Mononuclear cell (primary cell): ENCODE measurements at regions not wholly inside any gene's neighbourhood (a gene's known extent, or its start where the extent isn't known, plus 50 kb on each side); places are given as distances from the start of the nearest gene placed in this dataset.

Experiments
- H3K27me3 ChIP-seq: 2 replicates; pipeline ENCODE4 v1.6.0; 2011; ENCODE audit warnings: low read length, control low read depth; ENCODE audit not compliant: insufficient read depth
- H3K4me1 ChIP-seq: 2 replicates; pipeline ENCODE4 v1.5.1; 2011; ENCODE audit warnings: mild to moderate bottlenecking, low read length, control low read depth; ENCODE audit not compliant: insufficient read depth
- H3K4me3 ChIP-seq: 2 replicates; pipeline ENCODE4 v1.5.1; 2011; ENCODE audit warnings: mild to moderate bottlenecking, low read length, moderate library complexity
- H3K9me3 ChIP-seq: 2 replicates; pipeline ENCODE4 v1.5.1; 2011; ENCODE audit warnings: low read depth, mild to moderate bottlenecking, control low read depth, low read length

GRCh38 chr1:208903251-208903905 lies 659.2 kb upstream of the PLXNA2 start:
- Histone ChIP-seq H3K27me3 (no peaks in the 10 kb centered on the region), H3K4me1 (no peaks in the 10 kb centered on the region)

GRCh38 chr1:208907790-208908189 lies 663.6 kb upstream of the PLXNA2 start:
- H3K4me3 ChIP-seq, result no peak overlapping the region
- H3K9me3 ChIP-seq, result no peaks in the 10 kb centered on the region
- no peaks in the 10 kb centered on the region for H3K27me3 ChIP-seq
- no peaks in the 10 kb centered on the region for H3K4me1 ChIP-seq

More at GRCh38 chr1:208903251-208903905, 659.2 kb upstream of the PLXNA2 start:
- H3K9me3 ChIP-seq, result no peaks in the 10 kb centered on the region
- no peak overlapping the region for H3K4me3 ChIP-seq

- Histone ChIP-seq H3K4me1 (no peaks in the 10 kb centered on the region), H3K9me3 (no peaks in the 10 kb centered on the region), H3K27me3 (no peaks in the 10 kb centered on the region), H3K4me3 (no peak overlapping the region)
Observed at GRCh38 chr1:208909011-208909984, 665.1 kb upstream of the PLXNA2 start.

GRCh38 chr1:208910161-208910560 lies 666.0 kb upstream of the PLXNA2 start:
- Histone ChIP-seq H3K9me3 (no peaks in the 10 kb centered on the region), H3K4me1 (no peaks in the 10 kb centered on the region), H3K27me3 (no peaks in the 10 kb centered on the region), H3K4me3 (no peak overlapping the region)

- Histone ChIP-seq H3K4me1 (no peaks in the 10 kb centered on the region), H3K27me3 (no peaks in the 10 kb centered on the region), H3K9me3 (no peaks in the 10 kb centered on the region), H3K4me3 (no peak overlapping the region)
Observed at GRCh38 chr1:208917281-208917680, 666.2 kb upstream of the CAMK1G start.

GRCh38 chr1:208917723-208918122 lies 665.8 kb upstream of the CAMK1G start:
- H3K9me3 ChIP-seq, result no peaks in the 10 kb centered on the region
- no peak overlapping the region for H3K4me3 ChIP-seq
- no peaks in the 10 kb centered on the region for H3K27me3 ChIP-seq
- no peaks in the 10 kb centered on the region for H3K4me1 ChIP-seq

GRCh38 chr1:208918160-208918559 lies 665.4 kb upstream of the CAMK1G start:
- Histone ChIP-seq H3K27me3 (no peaks in the 10 kb centered on the region), H3K9me3 (no peaks in the 10 kb centered on the region), H3K4me3 (no peak overlapping the region), H3K4me1 (no peaks in the 10 kb centered on the region)

GRCh38 chr1:208919371-208919770 lies 664.1 kb upstream of the CAMK1G start:
- H3K9me3 ChIP-seq, result no peaks in the 10 kb centered on the region
- no peaks in the 10 kb centered on the region for H3K27me3 ChIP-seq
- no peaks in the 10 kb centered on the region for H3K4me1 ChIP-seq
- H3K4me3 ChIP-seq, result no peak overlapping the region

- Histone ChIP-seq H3K27me3 (no peaks in the 10 kb centered on the region), H3K9me3 (no peaks in the 10 kb centered on the region), H3K4me3 (no peak overlapping the region), H3K4me1 (no peaks in the 10 kb centered on the region)
Observed at GRCh38 chr1:208921259-208921658, 662.3 kb upstream of the CAMK1G start.

GRCh38 chr1:208923456-208923855 lies 660.1 kb upstream of the CAMK1G start:
- Histone ChIP-seq H3K9me3 (no peaks in the 10 kb centered on the region), H3K4me1 (no peaks in the 10 kb centered on the region), H3K4me3 (no peak overlapping the region)

GRCh38 chr1:208923946-208924720 lies 659.4 kb upstream of the CAMK1G start:
- no peaks in the 10 kb centered on the region for H3K9me3 ChIP-seq
- H3K4me3 ChIP-seq, result no peak overlapping the region
- H3K4me1 ChIP-seq, result no peaks in the 10 kb centered on the region
- H3K27me3 ChIP-seq, result no peaks in the 10 kb centered on the region

More at GRCh38 chr1:208923456-208923855, 660.1 kb upstream of the CAMK1G start:
- no peaks in the 10 kb centered on the region for H3K27me3 ChIP-seq

GRCh38 chr1:208924928-208925327 lies 658.6 kb upstream of the CAMK1G start:
- Histone ChIP-seq H3K27me3 (no peaks in the 10 kb centered on the region), H3K9me3 (no peaks in the 10 kb centered on the region), H3K4me3 (no peak overlapping the region), H3K4me1 (no peaks in the 10 kb centered on the region)

GRCh38 chr1:208928349-208929010 lies 655.0 kb upstream of the CAMK1G start:
- no peak overlapping the region for H3K4me3 ChIP-seq
- H3K27me3 ChIP-seq, result no peaks in the 10 kb centered on the region
- H3K4me1 ChIP-seq, result no peaks in the 10 kb centered on the region
- H3K9me3 ChIP-seq, result no peaks in the 10 kb centered on the region

GRCh38 chr1:208929575-208929974 lies 653.9 kb upstream of the CAMK1G start:
- no peak overlapping the region for H3K4me3 ChIP-seq
- no peaks in the 10 kb centered on the region for H3K9me3 ChIP-seq
- no peaks in the 10 kb centered on the region for H3K4me1 ChIP-seq
- H3K27me3 ChIP-seq, result no peaks in the 10 kb centered on the region
